ENCODE measurements at regions not wholly inside any gene's neighbourhood (a gene's known extent, or its start where the extent isn't known, plus 50 kb on each side); places are given as distances from the start of the nearest gene placed in this dataset.

GRCh38 chr5:6041977-6042550, 336.3 kb downstream of the MED10 start:
- DNase-seq: no peak
- TF ChIP-seq GATA1 (IDR thresholded peaks at IDR 0.05; ENCODE audit: low read depth, low read length) (no peak), POLR2A (IDR thresholded peaks at IDR 0.05; ENCODE audit: low read length) (no peak)

- TF ChIP-seq POLR2A (IDR thresholded peaks at IDR 0.05; ENCODE audit: low read length) (no peak), GATA1 (IDR thresholded peaks at IDR 0.05; ENCODE audit: low read depth, low read length) (no peak)
Measured at GRCh38 chr5:6039111-6039510, 339.2 kb downstream of the MED10 start.

GRCh38 chr5:6036006-6036405, 342.3 kb downstream of the MED10 start:
- no peak for DNase-seq
- TF ChIP-seq GATA1 (IDR thresholded peaks at IDR 0.05; ENCODE audit: low read depth, low read length): no peak
- TF ChIP-seq POLR2A (IDR thresholded peaks at IDR 0.05; ENCODE audit: low read length): no peak

More at GRCh38 chr5:6039111-6039510, 339.2 kb downstream of the MED10 start:
- DNase-seq: no peak

GRCh38 chr5:6029811-6030271, 348.5 kb downstream of the MED10 start:
- DNase-seq: no peak
- no peak for TF ChIP-seq POLR2A (IDR thresholded peaks at IDR 0.05; ENCODE audit: low read length)
- TF ChIP-seq GATA1 (IDR thresholded peaks at IDR 0.05; ENCODE audit: low read depth, low read length): no peak

GRCh38 chr5:6026766-6027406, 351.5 kb downstream of the MED10 start:
- TF ChIP-seq POLR2A (IDR thresholded peaks at IDR 0.05; ENCODE audit: low read length) (no peak), GATA1 (IDR thresholded peaks at IDR 0.05; ENCODE audit: low read depth, low read length) (no peak)
- no peak for DNase-seq

- no peak for TF ChIP-seq GATA1 (IDR thresholded peaks at IDR 0.05; ENCODE audit: low read depth, low read length)
- TF ChIP-seq POLR2A (IDR thresholded peaks at IDR 0.05; ENCODE audit: low read length): no peak
- DNase-seq: no peak
Measured at GRCh38 chr5:6019612-6020011, 358.7 kb downstream of the MED10 start.

GRCh38 chr5:6013506-6013905, 364.8 kb downstream of the MED10 start:
- DNase-seq: no peak
- TF ChIP-seq POLR2A (IDR thresholded peaks at IDR 0.05; ENCODE audit: low read length) (no peak), GATA1 (IDR thresholded peaks at IDR 0.05; ENCODE audit: low read depth, low read length) (no peak)

GRCh38 chr5:6011199-6011598, 367.1 kb downstream of the MED10 start:
- no peak for DNase-seq
- TF ChIP-seq POLR2A (IDR thresholded peaks at IDR 0.05; ENCODE audit: low read length) (no peak), GATA1 (IDR thresholded peaks at IDR 0.05; ENCODE audit: low read depth, low read length) (no peak)

- DNase-seq: no peak
Measured at GRCh38 chr5:6006838-6007314, 371.5 kb downstream of the MED10 start.

GRCh38 chr5:6003040-6003825, 375.1 kb downstream of the MED10 start:
- no peak for DNase-seq
- no peak for TF ChIP-seq GATA1 (IDR thresholded peaks at IDR 0.05; ENCODE audit: low read depth, low read length)
- no peak for TF ChIP-seq POLR2A (IDR thresholded peaks at IDR 0.05; ENCODE audit: low read length)

More at GRCh38 chr5:6006838-6007314, 371.5 kb downstream of the MED10 start:
- TF ChIP-seq POLR2A (IDR thresholded peaks at IDR 0.05; ENCODE audit: low read length) (no peak), GATA1 (IDR thresholded peaks at IDR 0.05; ENCODE audit: low read depth, low read length) (no peak)

GRCh38 chr5:6000867-6001266, 377.5 kb downstream of the MED10 start:
- TF ChIP-seq POLR2A (IDR thresholded peaks at IDR 0.05; ENCODE audit: low read length): no peak
- TF ChIP-seq GATA1 (IDR thresholded peaks at IDR 0.05; ENCODE audit: low read depth, low read length): no peak
- no peak for DNase-seq

GRCh38 chr5:5995819-5996218, 382.5 kb downstream of the MED10 start:
- TF ChIP-seq GATA1 (IDR thresholded peaks at IDR 0.05; ENCODE audit: low read depth, low read length): no peak
- TF ChIP-seq POLR2A (IDR thresholded peaks at IDR 0.05; ENCODE audit: low read length): no peak
- DNase-seq: no peak

GRCh38 chr5:5986492-5987178, 391.7 kb downstream of the MED10 start:
- no peak for DNase-seq
- TF ChIP-seq GATA1 (IDR thresholded peaks at IDR 0.05; ENCODE audit: low read depth, low read length): no peak
- TF ChIP-seq POLR2A (IDR thresholded peaks at IDR 0.05; ENCODE audit: low read length): no peak

- TF ChIP-seq POLR2A (IDR thresholded peaks at IDR 0.05; ENCODE audit: low read length): no peak
- no peak for TF ChIP-seq GATA1 (IDR thresholded peaks at IDR 0.05; ENCODE audit: low read depth, low read length)
- no peak for DNase-seq
Measured at GRCh38 chr5:5985332-5985731, 393.0 kb downstream of the MED10 start.

All from erythroblast (primary cell).